ENCODE measurements at regions not wholly inside any gene's neighbourhood (a gene's known extent, or its start where the extent isn't known, plus 50 kb on each side); places are given as distances from the start of the nearest gene placed in this dataset.

DNA sequence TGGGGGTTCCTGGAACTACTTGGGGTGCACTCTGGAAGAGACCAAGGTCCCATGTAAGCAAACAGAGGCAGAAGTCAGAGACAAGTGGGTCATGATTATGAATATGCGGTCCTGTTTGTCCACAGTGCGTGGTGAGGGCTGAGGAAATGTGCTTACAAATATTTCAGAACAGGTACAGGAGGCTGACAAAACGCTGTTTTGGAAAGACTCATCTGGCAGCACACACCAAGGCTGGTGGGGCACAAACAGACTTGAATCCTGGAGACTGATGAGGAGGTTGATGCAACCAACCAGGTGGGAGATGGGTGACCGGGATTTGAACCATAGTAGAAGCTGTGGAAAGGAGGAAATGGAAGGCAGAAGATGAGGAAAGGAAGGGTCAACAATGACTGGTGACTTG is 83.8 kb downstream of the ADRB2 start:
- TF ChIP-seq, protein P1, sequence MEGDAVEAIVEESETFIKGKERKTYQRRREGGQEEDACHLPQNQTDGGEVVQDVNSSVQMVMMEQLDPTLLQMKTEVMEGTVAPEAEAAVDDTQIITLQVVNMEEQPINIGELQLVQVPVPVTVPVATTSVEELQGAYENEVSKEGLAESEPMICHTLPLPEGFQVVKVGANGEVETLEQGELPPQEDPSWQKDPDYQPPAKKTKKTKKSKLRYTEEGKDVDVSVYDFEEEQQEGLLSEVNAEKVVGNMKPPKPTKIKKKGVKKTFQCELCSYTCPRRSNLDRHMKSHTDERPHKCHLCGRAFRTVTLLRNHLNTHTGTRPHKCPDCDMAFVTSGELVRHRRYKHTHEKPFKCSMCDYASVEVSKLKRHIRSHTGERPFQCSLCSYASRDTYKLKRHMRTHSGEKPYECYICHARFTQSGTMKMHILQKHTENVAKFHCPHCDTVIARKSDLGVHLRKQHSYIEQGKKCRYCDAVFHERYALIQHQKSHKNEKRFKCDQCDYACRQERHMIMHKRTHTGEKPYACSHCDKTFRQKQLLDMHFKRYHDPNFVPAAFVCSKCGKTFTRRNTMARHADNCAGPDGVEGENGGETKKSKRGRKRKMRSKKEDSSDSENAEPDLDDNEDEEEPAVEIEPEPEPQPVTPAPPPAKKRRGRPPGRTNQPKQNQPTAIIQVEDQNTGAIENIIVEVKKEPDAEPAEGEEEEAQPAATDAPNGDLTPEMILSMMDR (IDR thresholded peaks at IDR 0.05) = no peak
- no peak for TF ChIP-seq POLR2A (IDR thresholded peaks at IDR 0.05)
- no peaks in the 10 kb centered on the region for H3K36me3 ChIP-seq
- DNase-seq = no peak
- H3K4me3 ChIP-seq = no peak overlapping the region
- H3K27ac ChIP-seq = no peak overlapping the region
- intact Hi-C loops (cut with DNase I; ENCODE audit: low total_unique reads) = no loop called here
- no peaks in the 10 kb centered on the region for H3K9me3 ChIP-seq
- no peaks in the 10 kb centered on the region for H3K4me1 ChIP-seq
- H3K27me3 ChIP-seq = no peaks in the 10 kb centered on the region

DNA sequence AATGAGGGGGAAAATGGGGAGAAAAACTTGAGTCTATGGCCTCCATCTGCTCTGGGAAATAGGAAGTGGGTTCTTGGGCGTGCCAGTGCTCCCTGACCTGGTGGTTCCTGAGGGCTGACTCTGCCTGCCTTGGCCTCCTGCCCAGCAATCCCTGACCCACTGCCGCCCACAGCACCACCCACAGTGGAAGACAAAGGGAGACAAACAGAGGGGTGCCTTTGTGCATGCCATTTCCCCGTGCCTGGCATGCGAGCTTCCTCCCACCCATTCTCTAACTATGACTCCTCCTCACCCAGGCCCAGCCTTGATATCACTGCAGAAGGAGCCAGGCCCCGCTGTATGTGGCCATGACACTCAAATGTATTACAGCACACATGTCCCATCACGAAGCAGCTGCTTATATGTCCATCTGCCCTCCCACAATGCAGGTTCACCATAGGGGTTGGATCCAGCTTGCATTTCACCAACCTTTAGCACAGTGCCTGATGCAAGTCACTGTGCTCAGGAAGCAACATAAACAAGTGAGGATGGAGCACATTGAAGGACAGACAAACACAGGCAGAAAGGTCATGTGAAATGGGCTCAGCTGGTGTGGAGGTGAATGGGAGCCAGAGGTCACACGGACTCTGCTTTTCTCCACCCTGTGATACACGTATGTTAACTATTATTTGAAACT is 84.4 kb downstream of the ADRB2 start:
- TF ChIP-seq POLR2A (IDR thresholded peaks at IDR 0.05) = no peak
- TF ChIP-seq, protein P1 (IDR thresholded peaks at IDR 0.05) = no peak
- intact Hi-C loops (cut with DNase I; ENCODE audit: low total_unique reads) = no loop called here
- Histone ChIP-seq H3K9me3 (no peaks in the 10 kb centered on the region), H3K4me1 (no peaks in the 10 kb centered on the region), H3K36me3 (no peaks in the 10 kb centered on the region), H3K4me3 (no peak overlapping the region), H3K27me3 (no peaks in the 10 kb centered on the region), H3K27ac (no peak overlapping the region)
- DNase-seq = no peak

DNA sequence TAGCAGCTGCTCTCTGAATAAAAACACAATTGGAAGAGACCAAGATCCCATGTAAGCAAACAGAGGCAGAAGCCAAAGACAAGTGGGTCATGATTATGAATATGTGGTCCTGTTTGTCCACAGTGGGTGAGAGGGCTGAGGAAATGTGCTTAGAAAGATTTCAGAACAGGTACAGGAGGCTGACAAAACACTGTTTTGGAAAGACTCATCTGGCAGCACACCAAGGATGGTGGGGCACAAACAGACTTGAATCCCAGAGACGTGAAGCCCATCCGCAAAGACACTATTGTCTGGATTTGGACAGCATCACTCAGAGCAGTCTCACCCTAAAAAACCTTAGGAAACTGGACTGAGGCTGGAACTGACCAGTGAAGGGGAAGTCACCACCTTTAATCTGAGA is 85.0 kb downstream of the ADRB2 start:
- H3K27ac ChIP-seq = no peak overlapping the region
- no peaks in the 10 kb centered on the region for H3K27me3 ChIP-seq
- DNase-seq = no peak
- H3K4me3 ChIP-seq = no peak overlapping the region
- no peaks in the 10 kb centered on the region for H3K9me3 ChIP-seq
- no peaks in the 10 kb centered on the region for H3K36me3 ChIP-seq
- TF ChIP-seq, protein P1 (IDR thresholded peaks at IDR 0.05) = no peak
- no peak for TF ChIP-seq POLR2A (IDR thresholded peaks at IDR 0.05)
- H3K4me1 ChIP-seq = no peaks in the 10 kb centered on the region
- intact Hi-C loops (cut with DNase I; ENCODE audit: low total_unique reads) = no loop called here

DNA sequence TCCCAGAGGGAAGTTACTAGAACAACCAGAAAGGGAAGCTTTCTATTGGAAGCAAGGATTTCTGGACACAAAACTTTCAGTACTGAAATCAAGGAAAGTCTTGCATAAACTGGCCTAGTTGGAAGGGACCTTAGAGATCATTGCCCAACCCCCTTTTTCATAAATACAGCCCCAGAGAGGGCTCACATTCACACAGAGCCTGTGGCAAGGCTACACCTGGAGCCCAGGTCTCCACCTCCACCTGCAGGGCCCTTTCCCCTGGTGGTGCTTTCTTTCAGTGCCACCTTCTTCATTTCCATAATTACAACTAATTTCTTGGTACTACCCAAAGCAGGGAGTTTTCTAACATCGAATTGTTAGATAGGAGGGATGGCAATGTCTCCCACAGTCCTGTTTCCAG is 85.7 kb downstream of the ADRB2 start:
- no peak for TF ChIP-seq POLR2A (IDR thresholded peaks at IDR 0.05)
- TF ChIP-seq, protein P1 (IDR thresholded peaks at IDR 0.05) = no peak
- Histone ChIP-seq H3K4me1 (no peaks in the 10 kb centered on the region), H3K4me3 (no peak overlapping the region), H3K36me3 (no peaks in the 10 kb centered on the region), H3K27me3 (no peaks in the 10 kb centered on the region), H3K27ac (no peak overlapping the region), H3K9me3 (no peaks in the 10 kb centered on the region)
- no peak for DNase-seq
- intact Hi-C loops (cut with DNase I; ENCODE audit: low total_unique reads) = no loop called here

DNA sequence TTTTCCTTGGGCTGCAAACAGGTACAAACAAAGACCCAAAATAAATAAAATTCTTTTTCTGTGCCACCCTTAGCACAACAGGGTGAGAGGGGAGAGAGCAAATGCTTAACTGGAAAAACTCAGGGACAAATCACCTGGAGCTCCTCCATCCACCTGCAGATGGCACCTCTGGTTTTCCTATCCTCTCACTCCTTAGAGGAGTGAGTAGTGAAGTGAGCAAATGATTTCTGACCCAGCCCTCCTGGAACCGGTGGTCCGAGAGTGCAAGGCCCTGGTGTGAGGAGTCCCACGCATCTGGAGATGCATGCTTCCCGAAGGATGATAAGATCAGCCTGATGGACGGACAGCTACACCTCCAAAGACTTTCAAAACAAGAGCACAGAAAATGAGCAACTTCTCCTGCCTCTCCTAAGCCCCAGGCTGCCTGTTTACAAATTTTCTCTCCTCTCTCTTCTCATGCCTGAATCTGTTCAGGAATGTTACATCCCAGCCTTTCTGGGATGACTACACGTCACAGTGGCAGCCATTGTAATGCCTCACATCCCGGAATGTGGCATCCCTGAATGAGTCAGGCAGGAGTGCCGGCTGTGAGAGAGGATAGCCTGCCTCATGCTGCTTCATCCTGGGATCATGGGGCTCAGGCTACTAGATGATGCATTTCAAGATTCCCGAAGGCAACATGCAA is 86.4 kb downstream of the ADRB2 start:
- TF ChIP-seq, protein P1 (IDR thresholded peaks at IDR 0.05) = peak in 1 of 4 experiments; percentile 4
- no peak for TF ChIP-seq POLR2A (IDR thresholded peaks at IDR 0.05)
- no peak overlapping the region for H3K27ac ChIP-seq

More for the DNA sequence above, 86.4 kb downstream of the ADRB2 start:
- H3K9me3 ChIP-seq = no peaks in the 10 kb centered on the region
- no peak for DNase-seq
- intact Hi-C loops (cut with DNase I; ENCODE audit: low total_unique reads) = no loop called here
- H3K27me3 ChIP-seq = no peaks in the 10 kb centered on the region
- H3K4me3 ChIP-seq = no peak overlapping the region
- no peaks in the 10 kb centered on the region for H3K4me1 ChIP-seq
- no peaks in the 10 kb centered on the region for H3K36me3 ChIP-seq
